ENCODE measurements at regions not wholly inside any gene's neighbourhood (a gene's known extent, or its start where the extent isn't known, plus 50 kb on each side); places are given as distances from the start of the nearest gene placed in this dataset.

GRCh38 chr16:85175724-85176233, 63.5 kb upstream of the CIBAR2 start:
- TF ChIP-seq EZH2 (IDR thresholded peaks at IDR 0.05; ENCODE audit: low read length) = no peak
- TF ChIP-seq, protein P1, sequence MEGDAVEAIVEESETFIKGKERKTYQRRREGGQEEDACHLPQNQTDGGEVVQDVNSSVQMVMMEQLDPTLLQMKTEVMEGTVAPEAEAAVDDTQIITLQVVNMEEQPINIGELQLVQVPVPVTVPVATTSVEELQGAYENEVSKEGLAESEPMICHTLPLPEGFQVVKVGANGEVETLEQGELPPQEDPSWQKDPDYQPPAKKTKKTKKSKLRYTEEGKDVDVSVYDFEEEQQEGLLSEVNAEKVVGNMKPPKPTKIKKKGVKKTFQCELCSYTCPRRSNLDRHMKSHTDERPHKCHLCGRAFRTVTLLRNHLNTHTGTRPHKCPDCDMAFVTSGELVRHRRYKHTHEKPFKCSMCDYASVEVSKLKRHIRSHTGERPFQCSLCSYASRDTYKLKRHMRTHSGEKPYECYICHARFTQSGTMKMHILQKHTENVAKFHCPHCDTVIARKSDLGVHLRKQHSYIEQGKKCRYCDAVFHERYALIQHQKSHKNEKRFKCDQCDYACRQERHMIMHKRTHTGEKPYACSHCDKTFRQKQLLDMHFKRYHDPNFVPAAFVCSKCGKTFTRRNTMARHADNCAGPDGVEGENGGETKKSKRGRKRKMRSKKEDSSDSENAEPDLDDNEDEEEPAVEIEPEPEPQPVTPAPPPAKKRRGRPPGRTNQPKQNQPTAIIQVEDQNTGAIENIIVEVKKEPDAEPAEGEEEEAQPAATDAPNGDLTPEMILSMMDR (optimal IDR thresholded peaks at IDR 0.05 in 1 of 3, IDR thresholded peaks at IDR 0.05 in 1 of 3, conservative IDR thresholded peaks at IDR 0.05 in 1 of 3; ENCODE audit: extremely low read depth in 1 of 3, insufficient read depth in 2 of 3, low read length in 3 of 3) = no peak
